Aorta (tissue), 5 donors: ENCODE measurements at regions not wholly inside any gene's neighbourhood (a gene's known extent, or its start where the extent isn't known, plus 50 kb on each side); places are given as distances from the start of the nearest gene placed in this dataset.
"Not testable (repeated sequence)": the region's sequence is repeated elsewhere in the genome, so short reads cannot be mapped to it uniquely, and the experiment has no call there.

Experiments
- ATAC-seq: fragments of 200-7000 bp; cut with Tn5 transposase; one replicate; pipeline ENCODE4 v1.9.1; 2022; ENCODE audit warnings: moderate library complexity; ENCODE audit not compliant: low FRiP score
- DNase-seq, 2 donors: peaks; one replicate each; pipeline ENCODE4 v3.0.0-alpha.2; 2020
- H3K27ac ChIP-seq, 2 donors: one replicate each; pipeline ENCODE4 v1.5.1; 2013; ENCODE audit warnings: low read length in 2 of 2, mild to moderate bottlenecking in 2 of 2, moderate library complexity in 2 of 2, control low read depth in 1 of 2, inconsistent platforms in 1 of 2, low read depth in 1 of 2
- H3K27me3 ChIP-seq, 2 donors: one replicate each; pipeline ENCODE4 v1.6.1; 2013; ENCODE audit warnings: control low read depth in 1 of 2, low read length in 1 of 2, mild to moderate bottlenecking in 1 of 2, moderate library complexity in 1 of 2; ENCODE audit not compliant: insufficient read depth in 2 of 2, control insufficient read depth in 1 of 2
- H3K36me3 ChIP-seq, 2 donors: one replicate each; pipeline ENCODE4 v1.6.1; 2013; ENCODE audit warnings: control low read depth in 1 of 2, low read length in 1 of 2, mild to moderate bottlenecking in 1 of 2; ENCODE audit not compliant: insufficient read depth in 2 of 2, control insufficient read depth in 1 of 2
- H3K4me1 ChIP-seq, 2 donors: one replicate each; pipeline ENCODE4 v1.6.1; 2013; ENCODE audit warnings: low read length in 2 of 2, control low read depth in 1 of 2, mild to moderate bottlenecking in 1 of 2, moderate library complexity in 1 of 2; ENCODE audit not compliant: insufficient read depth in 2 of 2, control insufficient read depth in 1 of 2
- H3K4me3 ChIP-seq, 2 donors: one replicate each; pipeline ENCODE4 v1.5.1; 2013; ENCODE audit warnings: low read length in 2 of 2, control low read depth in 1 of 2, mild to moderate bottlenecking in 1 of 2
- H3K9me3 ChIP-seq: one replicate; pipeline ENCODE4 v1.6.1; 2013; ENCODE audit warnings: mild to moderate bottlenecking, low read length; ENCODE audit not compliant: control insufficient read depth
- WGBS, 2 donors: extraction: QIAGEN DNeasy Blood & Tissue Kit; methylation state at CpG; one replicate each; pipeline ENCODE4 v1.1.7; 2013; 5-methylcytosine and 5-hydroxymethylcytosine counted together
- intact Hi-C, 2 donors: fragments of 100-400 bp; cut with DNase I; formaldehyde crosslinking; loops; one replicate each; pipeline versions ENCODE4 v1.14.2 to v1.15.0; 2022
- donor health status: healthy with polysubstance abuse.
- donor health status: Bipolar disorder and iron deficiency.
- donor health status: DM: no; HTN: no; CAD: no.
- donor health status: DM: no; HTN: no; CAD: no.
- donor health status: DM: yes; HTN: yes; CAD: no.

- intact Hi-C loops, result no loop called here
- Histone ChIP-seq H3K9me3 (no peaks in the 10 kb centered on the region), H3K4me3 (no peak overlapping the region), H3K27me3 (no peaks in the 10 kb centered on the region), H3K27ac (no peak overlapping the region), H3K36me3 (no peaks in the 10 kb centered on the region), H3K4me1 (no peaks in the 10 kb centered on the region)
- DNase-seq (no peak), ATAC-seq (no peak)
- WGBS, 2 donors, result 47 to 53% methylated on average over 5 of the region's 5 CpGs
These were observed 123.9 kb downstream of the KCNJ12 start for GRCh38 chr17:21500064-21500463.

DNA sequence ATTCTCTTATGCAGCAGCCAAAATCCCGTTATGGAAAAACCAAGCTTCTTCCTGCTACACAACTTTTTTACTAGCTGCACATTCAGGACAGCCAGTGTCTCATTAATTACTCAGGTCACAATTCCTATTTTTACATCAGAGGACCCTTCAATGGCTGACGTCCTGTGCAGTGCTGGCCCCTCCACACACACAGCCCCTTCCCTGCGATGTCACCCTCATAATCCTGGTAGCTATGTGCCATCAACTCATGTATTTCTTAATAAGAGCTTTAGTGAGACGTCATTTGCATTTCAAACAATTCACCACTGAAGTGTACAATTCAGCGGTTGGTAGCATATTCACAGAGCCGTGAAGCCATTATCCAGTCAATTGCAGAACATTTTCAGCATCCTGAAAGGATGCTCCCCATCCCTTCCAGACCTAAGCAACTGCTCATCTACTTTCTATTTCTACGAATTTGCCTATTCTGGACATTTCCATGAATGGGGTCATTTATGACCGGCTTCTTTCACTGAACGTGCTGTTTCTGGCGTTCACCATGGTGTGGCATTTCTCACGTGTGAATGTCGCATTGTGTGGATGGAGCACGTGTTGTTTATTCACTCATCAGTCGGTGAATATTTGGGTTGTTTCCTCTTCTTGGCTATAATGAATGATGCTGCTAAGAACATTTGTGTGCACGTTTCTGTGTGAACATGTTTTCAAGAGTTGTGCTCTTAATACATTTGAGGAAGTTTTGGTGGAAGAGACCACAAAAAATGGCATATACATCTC lies 126.0 kb downstream of the KCNJ12 start:
- H3K9me3 ChIP-seq, H3K27me3 ChIP-seq, ATAC-seq, H3K36me3 ChIP-seq, intact Hi-C loops, H3K27ac ChIP-seq, H3K4me3 ChIP-seq, DNase-seq, H3K4me1 ChIP-seq: not testable (repeated sequence)
- WGBS, 2 donors, result 74 to 78% methylated on average over 15 of the region's 15 CpGs

DNA sequence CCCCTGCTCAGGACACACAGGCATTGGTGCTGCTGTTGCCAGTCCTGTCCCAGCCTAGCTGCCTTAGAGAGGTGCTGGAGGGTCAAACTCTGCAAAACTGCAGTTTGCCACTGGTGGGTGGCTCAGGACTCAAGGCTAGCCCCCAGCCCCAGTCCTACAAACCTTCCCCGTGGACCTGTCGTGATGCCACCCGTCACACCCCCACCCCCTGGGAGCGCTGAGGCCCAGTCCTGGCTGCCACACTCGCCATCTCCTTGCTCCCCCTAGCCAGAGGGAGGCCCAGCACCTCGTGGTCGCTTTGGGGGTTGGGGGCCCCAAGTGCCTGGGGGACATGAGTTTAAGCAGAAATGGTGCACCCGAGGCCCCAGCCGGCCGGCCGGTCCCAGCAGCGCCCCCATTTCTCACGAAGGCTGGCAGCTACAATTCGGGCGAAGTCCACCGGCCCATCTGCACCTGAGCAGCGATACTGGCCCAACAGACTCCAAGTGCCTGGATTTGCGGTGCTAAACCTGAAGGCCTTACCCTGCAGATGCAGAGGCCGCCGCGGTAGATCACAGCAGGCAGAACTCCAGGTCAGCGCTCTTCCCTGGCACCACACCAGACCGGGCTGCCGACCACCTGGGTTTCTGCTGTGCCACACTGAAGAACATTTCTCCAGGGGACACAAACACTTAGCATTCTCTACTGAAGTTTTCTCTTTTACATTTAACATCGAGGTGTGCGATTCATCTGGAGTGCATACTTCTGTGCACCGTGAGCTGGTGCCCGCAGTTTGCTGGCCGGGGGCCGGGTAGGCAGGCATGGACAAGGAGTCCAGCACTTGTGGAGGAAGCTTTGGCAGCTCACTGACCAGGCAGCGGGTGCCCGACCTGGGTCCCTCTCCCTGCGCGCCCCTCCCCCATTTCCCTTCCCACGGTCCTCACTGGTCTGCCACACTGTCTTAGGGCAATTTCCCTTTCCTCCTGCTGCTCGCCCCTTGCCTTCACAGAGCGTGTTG lies 130.0 kb downstream of the KCNJ12 start:
- Histone ChIP-seq H3K4me1 (no peaks in the 10 kb centered on the region), H3K27ac (no peak overlapping the region), H3K27me3 (no peaks in the 10 kb centered on the region), H3K4me3 (no peak overlapping the region), H3K36me3 (no peaks in the 10 kb centered on the region), H3K9me3 (no peaks in the 10 kb centered on the region)
- intact Hi-C loops, result no loop called here
- DNase-seq (no peak), ATAC-seq (no peak)
- 88% methylated on average over 34 to 37 of the region's 37 CpGs for WGBS, 2 donors

DNA sequence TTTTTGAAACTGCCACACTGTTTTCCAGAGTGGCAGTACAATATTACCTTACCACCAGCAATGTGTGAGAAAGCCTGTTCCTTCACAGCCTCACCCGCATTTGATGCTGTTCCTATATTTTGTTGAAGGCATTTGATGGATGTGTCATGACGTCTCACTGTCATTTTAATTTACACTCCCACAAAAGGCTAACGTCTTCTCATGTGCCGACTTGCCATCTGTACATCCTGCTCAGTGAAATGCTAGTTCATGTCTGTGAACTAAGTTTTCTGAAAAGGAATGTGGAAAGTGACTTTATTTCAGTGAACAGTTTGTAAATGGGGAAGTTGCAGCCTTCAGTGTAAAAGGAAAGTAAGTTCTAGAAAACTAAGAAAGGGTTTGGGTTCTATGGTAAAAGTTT lies 131.6 kb downstream of the KCNJ12 start:
- H3K4me1 ChIP-seq, H3K36me3 ChIP-seq, H3K9me3 ChIP-seq, ATAC-seq, H3K27ac ChIP-seq, DNase-seq, intact Hi-C loops, H3K27me3 ChIP-seq, H3K4me3 ChIP-seq: not testable (repeated sequence)
- WGBS, 2 donors, result 75 to 80% methylated on average over 4 of the region's 4 CpGs

DNA sequence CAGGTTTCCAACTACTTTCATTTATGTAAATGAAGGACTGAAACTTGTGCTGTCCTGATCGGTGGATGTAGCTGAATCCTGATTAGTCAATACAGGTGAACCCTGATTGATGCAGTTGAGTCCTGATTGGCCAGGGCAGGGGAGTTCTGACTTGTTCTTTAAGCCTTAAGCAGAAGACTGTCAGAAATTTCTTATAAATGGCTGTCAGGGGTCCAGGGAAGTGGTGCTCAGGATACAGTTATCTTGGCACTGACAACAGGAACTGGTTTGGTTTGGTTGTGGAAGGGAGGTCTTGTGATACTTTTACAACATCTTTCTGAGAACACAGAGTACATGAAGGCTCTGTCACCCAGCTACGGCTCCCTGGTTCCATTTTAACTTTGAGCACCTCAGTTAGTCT lies 132.1 kb downstream of the KCNJ12 start:
- Histone ChIP-seq H3K36me3 (no peaks in the 10 kb centered on the region), H3K4me3 (no peak overlapping the region), H3K4me1 (no peaks in the 10 kb centered on the region), H3K27me3 (no peaks in the 10 kb centered on the region), H3K9me3 (no peaks in the 10 kb centered on the region), H3K27ac (no peak overlapping the region)
- no peak for DNase-seq
- intact Hi-C loops, result no loop called here
- ATAC-seq, result no peak
- WGBS, 2 donors, result 81 to 87% methylated on average over 2 of the region's 2 CpGs

- H3K4me1 ChIP-seq, intact Hi-C loops, H3K36me3 ChIP-seq, H3K27ac ChIP-seq, H3K4me3 ChIP-seq, H3K9me3 ChIP-seq, DNase-seq, H3K27me3 ChIP-seq, ATAC-seq: not testable (repeated sequence)
- WGBS, 2 donors, result 90 to 93% methylated on average over 1 of the region's 1 CpG
These were observed 133.2 kb downstream of the KCNJ12 start for GRCh38 chr17:21509356-21509755.

GRCh38 chr17:21510686-21511362 lies 134.7 kb downstream of the KCNJ12 start:
- ATAC-seq (no peak), DNase-seq (no peak)
- H3K4me3 ChIP-seq, result peak overlapping the region; percentile 55 to 73
- H3K36me3 ChIP-seq, result no peaks in the 10 kb centered on the region
- 38 to 39% methylated on average over 14 of the region's 14 CpGs for WGBS, 2 donors
- H3K27me3 ChIP-seq, result no peaks in the 10 kb centered on the region
- intact Hi-C loops, result loop anchor here (2.0 to 5.0 kb wide), 7 partner anchors 54 to 394 kb away; partner anchors contain the start of gene DHRS7B (in 1 of the 2)
- H3K27ac ChIP-seq, result no peak overlapping the region
- no peaks in the 10 kb centered on the region for H3K4me1 ChIP-seq
- H3K9me3 ChIP-seq, result no peaks in the 10 kb centered on the region

GRCh38 chr17:21511363-21512195 lies 135.4 kb downstream of the KCNJ12 start:
- Histone ChIP-seq H3K9me3 (no peaks in the 10 kb centered on the region), H3K36me3 (no peaks in the 10 kb centered on the region), H3K27me3 (no peaks in the 10 kb centered on the region), H3K4me1 (no peaks in the 10 kb centered on the region), H3K4me3 (peak overlapping the region; percentile 55 to 73), H3K27ac (no peak overlapping the region)
- DNase-seq (peak; percentile 87 to 94), ATAC-seq (peak; percentile 97)
- WGBS, 2 donors, result 7 to 8% methylated on average over 77 to 78 of the region's 78 CpGs
- intact Hi-C loops, result loop anchor here (2.0 to 5.0 kb wide), 7 partner anchors 54 to 394 kb away; partner anchors contain the start of gene DHRS7B (in 1 of the 2)
